HG02759 (cell line): ENCODE measurements at regions not wholly inside any gene's neighbourhood (a gene's known extent, or its start where the extent isn't known, plus 50 kb on each side); places are given as distances from the start of the nearest gene placed in this dataset.
"Not testable (repeated sequence)": the region's sequence is repeated elsewhere in the genome, so short reads cannot be mapped to it uniquely, and the experiment has no call there.

ENCODE experiments used
- ATAC-seq: cut with Tn5 transposase; IDR thresholded peaks from one replicate; pipeline ENCODE4 v1.9.1; 2021; ENCODE audit warnings: mild to moderate bottlenecking, moderate library complexity; ENCODE audit not compliant: unreplicated experiment

DNA sequence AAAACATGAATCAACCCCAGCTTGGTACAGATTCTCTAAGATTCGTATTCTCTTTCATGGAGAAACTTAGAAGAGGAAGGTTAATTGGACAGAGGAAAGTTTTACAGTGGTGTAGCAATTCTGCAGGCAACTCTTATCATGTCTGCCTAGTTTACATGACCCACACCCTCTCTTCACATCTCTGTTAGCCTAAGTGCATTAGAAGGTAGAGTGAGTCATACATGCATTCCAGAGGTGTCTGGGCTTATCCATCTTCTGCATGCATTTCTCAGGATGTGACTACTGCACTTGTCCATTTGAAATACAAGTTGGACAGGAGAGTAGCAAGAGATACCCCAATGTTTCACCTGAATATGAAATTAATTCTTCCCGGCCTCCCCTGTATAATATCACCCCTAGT is 578.4 kb upstream of the NCAM2 start:
- no peak for ATAC-seq

DNA sequence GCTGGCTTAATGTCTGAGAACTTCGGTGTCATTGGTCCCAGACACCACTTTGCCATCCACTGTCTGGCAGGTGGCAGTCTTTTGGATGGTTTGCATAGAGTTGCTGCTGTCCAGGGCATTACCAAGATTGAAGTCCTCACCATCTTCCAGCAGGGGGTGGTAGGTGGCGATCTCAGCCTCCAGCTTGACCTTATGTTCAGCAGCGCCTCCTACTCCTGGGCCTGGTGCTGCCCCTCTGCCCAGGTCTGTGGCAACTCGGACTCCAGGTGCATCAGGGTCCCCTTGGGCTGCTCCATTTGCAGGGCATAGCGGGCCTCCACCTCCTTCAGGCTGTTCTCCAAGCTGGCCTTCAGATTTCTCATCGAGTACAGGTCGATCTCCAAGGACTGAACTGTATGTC is 573.3 kb upstream of the NCAM2 start:
- ATAC-seq, result no peak

DNA sequence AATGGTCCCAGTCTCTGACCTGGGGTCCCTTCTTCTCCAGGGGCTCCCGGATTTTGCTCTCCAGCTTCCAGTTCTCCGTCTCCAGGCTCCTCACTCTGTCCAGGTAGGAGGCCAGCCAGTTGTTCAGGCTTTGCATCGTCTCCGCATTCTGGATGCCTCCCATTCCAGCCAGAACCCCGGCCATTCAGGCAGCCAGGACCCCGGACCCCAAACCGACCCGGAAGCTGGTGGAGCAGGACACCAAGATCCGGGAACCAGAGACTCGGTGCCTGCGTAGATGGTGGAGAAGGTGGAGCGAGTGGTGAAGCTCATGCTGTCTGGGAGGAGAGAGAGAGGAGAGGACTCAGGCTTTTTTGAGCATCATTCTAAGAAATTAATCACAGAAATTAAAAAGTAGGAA is 572.4 kb upstream of the NCAM2 start:
- ATAC-seq, result no peak

DNA sequence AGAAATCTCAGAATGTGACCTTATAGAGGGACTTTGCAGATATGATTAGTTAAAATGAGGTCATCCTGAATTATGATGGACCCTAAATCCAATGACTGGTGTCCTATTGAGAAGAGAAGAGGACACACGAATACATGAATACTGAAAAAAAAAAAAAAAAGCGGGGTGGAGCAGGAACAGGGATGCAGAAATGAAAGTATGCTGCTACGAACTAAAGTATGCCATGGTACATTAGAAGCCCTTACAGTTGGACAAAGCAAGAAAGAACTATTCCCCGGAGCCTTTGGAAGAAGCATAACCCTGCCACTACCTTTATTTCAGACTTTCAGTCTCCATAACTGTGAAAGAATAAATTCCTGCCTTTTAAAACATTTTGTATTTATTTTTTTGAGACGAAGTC is 557.9 kb upstream of the NCAM2 start:
- ATAC-seq, result no peak

DNA sequence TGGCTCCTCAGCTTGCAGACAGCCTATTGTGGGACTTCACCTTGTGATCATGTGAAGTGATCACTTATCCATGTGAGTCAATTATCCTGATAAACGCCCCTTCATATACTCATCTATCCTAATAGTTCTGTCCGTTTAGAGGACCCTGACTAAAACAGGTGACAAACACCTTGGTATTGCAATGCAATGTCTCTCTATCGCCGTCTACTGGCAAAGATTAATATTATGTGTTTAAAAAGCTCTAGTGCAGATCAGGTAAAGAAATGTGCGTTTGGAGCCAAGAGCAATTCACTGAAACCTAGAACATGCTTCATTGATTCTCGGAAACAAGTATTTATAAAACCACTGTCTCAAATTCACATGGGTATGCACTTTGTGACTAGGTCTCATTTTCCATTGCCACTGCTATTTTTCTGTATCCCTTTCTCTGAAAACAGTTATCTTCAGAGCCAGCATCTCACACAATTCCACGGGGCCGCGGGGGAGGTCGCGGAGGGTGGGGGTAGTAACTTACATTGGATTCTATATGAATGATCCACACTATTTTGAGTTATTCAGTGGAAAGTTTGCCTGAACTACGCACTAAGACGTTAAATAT is 554.6 kb upstream of the NCAM2 start:
- no peak for ATAC-seq

DNA sequence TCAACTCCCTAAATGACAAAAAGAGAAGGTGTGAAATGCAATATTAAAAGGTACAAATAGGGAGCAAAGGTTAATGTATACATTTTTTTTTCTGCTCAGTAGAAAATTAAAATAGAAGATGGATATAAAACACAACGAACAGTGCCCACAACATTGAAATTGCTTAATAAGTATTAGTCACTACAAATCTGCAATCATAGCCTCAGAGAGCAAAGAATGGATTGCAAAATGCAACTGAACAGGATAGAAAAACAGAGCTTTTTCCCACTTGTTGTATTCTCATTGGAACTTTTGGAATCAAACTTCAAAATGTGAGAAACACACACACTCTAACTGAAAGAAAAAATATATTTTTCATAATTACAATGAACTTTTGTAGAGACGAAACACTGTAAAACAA is 552.2 kb upstream of the NCAM2 start:
- ATAC-seq, result no peak

DNA sequence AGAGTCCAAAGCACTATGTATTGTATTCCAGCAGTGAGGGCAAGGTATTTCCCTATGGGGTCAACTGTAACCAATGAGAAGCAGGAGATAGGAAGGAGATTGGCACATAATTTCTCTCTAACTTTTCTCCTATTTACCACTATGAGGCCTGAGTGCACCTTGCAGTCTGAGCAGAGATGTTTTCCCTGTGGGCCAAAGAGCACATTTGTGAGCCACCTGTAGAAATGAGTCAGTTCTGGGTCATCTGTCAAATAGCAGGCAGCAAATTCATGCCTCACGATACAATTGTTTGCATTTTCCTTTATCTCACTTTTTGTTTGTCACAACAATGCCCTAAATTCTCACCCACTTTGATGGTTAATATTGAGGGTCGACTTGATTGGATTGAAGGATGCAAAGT is 547.2 kb upstream of the NCAM2 start:
- ATAC-seq, result no peak

DNA sequence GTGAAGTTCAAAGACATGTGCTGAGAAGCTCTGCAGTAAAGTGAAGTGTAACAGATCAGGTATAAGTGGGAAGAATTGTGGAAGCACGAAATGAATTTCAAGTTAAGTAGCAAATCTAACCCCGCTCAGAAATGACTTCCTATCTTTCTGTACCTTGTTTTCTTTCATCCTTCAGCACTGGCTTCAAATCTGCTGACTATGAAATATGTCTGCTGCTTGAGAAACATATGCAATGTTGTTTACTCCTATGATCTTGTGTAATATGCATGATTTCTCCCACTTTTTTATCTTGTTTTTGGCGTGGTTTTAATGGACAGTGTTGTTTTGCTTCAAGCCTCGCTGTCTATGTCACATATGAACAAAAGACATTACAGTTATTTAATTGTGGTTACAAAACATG is 545.3 kb upstream of the NCAM2 start:
- ATAC-seq, result no peak

DNA sequence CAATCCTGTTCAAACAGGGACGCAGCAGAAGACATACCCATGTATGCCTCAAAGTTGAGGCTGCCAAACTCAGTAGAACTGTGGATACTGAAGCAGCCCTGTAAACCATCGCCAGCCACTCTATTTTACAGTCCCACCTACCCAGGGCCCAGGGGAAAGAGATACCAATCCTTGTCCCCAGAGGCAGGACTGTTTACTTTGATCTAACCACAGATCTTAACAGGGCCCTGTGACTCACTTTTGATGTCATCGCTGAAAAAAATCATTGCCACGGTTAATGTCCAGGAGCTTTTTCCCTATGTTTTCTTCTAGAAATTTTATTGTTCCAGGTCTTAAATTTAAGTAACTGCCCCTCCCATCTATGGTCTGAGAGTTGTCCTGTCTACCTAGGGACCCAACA is 538.4 kb upstream of the NCAM2 start:
- no peak for ATAC-seq

DNA sequence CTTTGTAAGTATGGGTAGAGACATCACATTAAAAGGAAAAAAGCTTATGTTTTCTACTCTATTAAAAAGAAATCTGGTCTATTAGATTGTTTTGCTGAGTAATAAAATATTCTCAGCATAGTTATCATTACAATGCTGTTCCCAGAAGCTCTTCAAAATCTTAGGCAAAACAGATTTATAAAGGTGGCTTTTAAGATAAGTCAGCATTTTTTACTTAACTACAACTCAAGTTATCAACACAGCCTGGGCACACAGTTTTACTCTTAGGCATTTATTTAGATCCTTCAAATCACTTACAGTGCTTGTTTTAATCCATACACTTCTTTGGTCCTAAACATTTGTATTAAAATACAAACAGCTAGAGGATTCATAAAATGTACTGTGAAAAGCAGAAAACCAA is 534.8 kb upstream of the NCAM2 start:
- ATAC-seq, result no peak

DNA sequence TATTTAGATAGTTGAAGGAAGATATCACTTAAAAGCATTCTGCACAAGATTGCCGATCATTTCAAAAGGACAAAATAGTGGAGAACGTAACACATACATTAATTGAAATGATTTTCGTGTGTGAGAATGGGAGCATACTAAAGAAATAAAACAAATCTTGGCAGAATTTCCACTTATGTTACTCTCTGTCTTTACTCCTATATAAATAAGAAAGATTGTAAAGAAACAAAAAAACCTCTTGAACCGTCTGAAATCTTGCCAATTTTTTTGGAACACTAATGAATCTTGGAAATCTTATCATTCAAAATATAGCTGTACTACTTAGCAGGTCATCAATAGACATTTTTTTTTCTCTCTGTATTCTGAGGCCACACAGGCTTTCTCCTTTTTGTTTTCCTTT is 528.8 kb upstream of the NCAM2 start:
- no peak for ATAC-seq

DNA sequence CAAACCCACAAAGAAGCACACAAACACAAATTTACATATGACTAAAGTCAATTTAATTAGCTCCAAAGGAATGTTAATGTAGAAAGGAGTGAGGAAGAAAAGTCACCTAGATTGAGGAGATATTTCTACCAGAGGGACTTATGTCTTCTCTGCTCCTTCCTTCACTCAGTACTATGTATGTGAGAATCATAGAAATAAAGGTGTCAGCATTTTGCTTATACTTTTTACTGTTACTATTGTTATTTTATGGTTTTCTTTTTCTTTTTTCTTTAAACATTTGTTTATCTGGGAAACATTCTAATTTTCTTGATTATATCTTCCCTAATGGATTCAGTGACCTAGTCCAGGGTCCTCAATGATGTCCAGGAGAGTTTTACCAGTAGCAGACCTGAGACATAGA is 511.9 kb upstream of the NCAM2 start:
- ATAC-seq, result no peak

DNA sequence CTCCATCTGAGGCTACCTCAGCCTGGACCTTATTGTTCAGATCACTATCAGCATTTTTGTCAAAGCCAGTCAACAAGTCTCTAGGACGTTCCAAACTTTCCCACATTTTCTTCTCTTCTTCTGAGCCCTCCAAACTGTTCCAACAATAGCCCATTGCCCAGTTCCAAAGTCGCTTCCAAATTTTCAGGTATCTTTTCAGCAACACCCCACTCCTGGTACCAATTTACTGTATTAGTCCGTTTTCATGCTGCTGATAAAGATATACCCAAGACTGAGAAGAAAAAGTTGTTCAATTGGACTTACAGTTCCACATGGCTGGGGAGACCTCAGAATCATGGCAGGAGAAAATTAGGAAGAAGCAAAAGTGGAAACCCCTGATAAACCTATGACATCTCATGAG is 495.3 kb upstream of the NCAM2 start:
- not testable (repeated sequence) for ATAC-seq

DNA sequence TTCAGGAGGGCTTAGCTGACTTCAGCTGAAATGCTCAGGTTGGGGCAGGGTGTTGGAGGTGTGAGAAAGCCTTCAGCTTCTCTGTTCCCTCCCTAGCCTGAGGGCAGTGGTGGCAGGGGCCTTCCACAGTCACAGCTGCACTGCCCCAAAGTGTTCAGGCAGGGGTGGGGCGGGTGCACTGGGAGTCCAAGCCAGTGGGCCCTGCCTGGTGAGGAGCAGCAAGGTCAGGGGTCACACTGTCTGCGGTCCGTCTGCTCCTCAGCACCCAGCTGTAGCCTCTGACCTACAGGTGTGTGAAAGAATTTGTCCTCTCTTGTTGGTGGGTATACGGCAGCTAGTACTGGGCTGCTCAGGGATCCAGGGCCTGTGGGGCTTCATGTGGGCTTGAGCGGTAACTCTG is 490.4 kb upstream of the NCAM2 start:
- ATAC-seq, result no peak

DNA sequence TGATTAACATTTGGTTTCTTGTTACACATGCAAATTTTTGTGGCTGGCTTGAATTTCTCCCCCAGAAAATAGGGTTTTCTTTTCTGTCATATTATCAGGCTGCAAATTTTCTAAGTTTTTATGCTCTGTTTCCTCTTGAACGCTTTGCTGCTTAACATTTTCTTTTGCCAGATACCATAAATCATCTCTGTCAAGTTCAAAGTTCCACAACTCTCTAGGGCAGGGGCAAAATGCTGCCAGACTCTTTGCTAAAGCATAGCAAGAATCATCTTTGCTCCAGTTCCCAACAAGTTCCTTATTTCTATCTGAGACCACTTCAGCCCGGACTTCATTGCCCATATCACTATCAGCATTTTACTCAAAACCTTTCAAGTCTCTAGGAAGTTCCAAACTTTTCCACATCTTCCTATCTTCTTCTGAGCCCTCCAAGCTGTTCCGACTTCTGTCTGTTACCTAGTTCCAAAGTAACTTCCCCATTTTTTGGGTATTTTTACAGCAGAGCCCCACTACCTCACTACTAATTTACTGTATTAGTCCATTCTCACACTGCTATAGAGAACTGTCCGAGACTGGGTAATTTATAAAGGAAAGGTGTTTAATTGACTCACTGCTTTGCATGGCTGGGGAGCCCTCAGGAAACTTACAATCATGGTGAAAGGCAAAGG is 486.9 kb upstream of the NCAM2 start:
- ATAC-seq, result no peak

DNA sequence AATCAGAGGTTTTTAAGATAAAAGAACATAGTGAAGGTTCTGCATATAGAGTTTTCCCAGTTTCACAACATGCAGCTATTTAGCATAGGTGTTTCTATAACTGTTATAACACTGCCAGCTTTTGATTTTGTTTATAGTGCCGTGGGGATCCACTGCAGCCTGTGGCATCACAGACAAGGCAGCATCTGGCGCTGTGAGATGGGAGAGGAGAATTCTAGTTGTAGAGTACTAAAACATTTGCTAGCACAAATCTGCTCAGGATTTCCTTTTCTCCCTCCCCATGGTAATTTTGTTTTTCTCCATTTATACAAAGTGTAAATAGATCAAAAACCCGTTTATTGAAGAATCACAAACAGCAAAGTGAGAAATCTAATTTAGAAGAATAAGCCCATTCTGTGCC is 482.8 kb upstream of the NCAM2 start:
- no peak for ATAC-seq

DNA sequence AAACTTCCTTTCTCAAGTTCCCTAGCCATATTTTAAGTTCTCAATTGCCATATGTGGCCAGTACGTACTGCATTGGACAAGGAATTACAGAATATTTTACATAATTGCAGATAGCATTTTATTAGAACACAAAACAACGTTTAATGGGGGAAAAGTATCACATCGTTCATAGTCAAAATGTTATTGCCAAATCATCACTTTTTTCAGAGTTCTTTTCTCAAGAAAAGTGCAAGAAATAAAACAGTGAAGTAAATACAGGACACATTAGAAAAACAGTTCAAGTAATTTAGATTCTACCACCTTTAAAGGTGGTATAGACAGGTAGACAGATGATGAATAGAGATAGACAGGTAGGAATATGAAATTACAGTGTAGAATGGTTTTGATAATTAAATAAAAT is 479.1 kb upstream of the NCAM2 start:
- ATAC-seq, result no peak

DNA sequence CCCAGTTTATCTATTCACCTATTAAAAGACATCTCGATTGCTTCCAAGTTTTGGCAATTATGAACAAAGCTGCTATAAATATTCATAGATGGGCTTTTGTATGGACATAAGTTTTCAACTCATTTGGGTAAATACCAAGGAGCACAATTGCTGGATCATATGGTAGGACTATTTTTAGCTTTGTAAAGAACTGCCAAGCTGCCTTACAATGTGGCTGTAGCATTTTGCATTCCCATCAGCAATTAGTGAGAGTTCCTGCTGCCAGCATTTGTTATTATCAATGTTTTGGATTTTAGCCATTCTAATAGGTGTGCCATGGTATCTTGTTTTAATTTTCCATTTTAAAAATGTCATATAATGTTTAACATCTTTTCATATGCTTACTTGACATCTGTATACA is 475.6 kb upstream of the NCAM2 start:
- ATAC-seq, result no peak

DNA sequence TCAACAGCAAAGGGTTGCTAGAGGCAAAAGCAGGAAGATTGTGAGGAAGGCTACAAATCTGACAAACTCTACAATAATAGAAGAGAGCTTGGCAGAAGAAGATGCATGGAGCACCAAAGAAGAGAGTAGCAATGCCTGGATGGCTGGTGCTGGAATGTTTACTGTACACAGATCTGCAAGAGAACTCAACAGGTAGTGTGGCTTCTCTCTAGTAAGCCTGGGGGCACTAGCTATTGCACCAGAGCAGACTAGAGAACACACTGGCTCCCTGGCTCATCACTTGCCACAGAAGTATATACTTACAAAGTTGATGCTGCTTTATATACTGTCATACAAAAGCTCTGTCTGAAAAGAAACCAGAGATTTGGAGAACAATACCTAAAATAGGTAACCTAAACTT is 475.0 kb upstream of the NCAM2 start:
- no peak for ATAC-seq

DNA sequence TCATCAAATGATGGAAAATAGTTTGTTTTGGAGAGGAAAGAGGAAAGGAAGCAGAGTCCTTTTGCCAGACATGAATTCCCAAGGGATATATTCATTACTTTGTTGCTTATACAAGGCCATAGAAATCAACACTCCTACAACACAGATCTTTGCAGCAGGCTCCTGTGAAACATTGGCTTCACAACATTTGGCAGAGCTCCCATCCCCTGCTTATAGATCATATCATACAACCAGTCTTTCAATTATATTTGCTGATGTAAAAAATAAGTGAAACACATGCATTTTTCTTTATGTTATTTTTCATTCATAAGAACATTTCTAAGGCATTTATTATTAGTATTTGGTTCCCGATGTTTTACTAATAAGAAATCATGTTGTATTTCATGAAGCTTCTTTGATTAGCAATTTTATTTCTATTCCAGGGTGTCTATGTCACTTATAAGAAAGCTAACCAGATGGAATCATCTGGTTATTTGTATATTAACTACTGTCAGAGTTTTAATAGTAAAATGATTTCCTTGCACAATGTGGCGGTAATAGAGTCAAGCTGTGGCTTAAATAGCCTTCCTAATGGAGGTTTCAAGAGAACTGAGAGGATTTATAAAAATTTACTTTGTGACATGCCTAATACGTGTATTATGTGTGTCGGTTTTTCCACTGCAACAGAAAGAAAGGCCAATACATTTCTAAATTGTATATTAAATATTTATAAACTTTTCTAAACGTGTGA is 470.3 kb upstream of the NCAM2 start:
- ATAC-seq, result no peak

DNA sequence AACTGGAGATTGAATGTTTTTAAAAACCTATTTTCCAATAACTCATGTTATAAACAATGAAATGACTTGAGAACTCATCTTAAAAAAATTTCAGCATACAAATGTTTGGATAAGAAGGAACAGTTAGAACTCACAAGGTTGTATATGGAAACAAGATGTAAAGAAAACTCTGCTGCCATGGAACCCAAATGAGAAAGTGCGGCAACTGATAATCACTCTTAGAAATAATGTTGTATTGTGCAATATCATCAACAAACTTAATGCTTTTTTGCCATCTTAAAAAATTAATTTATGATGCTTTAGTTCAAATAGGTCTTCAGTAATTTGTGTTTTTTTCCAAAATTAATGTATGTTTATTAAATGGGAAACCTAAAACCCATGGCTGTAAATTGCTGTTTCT is 461.1 kb upstream of the NCAM2 start:
- no peak for ATAC-seq

DNA sequence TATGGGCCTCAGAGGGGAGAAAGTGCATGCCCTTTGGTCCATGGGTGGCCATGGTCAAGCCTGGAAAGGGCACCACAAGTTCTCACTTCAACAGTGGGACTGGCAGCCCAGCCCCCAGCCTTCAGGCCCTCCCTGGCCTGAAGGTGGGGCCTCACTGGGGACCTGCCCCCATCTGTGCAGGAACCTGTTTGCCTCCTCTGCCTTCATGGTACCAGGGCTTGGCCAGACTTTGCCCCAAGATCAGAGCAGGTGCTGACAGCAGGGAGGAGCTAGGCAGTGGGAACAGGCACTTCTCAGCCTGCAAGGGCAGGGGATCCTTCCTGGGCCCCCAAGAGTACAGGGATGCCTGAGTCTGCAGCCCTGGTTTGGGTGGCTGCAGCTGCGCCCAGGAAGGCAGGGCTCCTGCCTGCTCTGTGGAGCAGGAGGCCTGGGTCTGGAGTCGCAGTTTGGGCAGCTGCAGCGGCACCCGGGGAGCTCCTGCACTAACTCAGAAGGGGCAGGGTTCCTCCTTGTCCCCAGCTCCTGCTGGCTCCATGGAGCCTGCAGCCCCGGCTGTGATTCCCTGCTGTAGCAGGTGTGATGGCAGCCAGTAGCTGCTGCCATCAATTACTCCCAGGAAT is 460.1 kb upstream of the NCAM2 start:
- ATAC-seq, result no peak
